BJ (cell line): ENCODE measurements at regions not wholly inside any gene's neighbourhood (a gene's known extent, or its start where the extent isn't known, plus 50 kb on each side); places are given as distances from the start of the nearest gene placed in this dataset.

Source experiments
- CTCF ChIA-PET: fragments of 350-600 bp; formaldehyde crosslinking; extraction: SDS; loops from one replicate; lab custom pipeline; 2021; ENCODE audit warnings: antibody characterized with exemption, inconsistent platforms; lab: Yijun Ruan, JAX
- POLR2A ChIA-PET: fragments of 300-600 bp; sonication (Branson Sonifier 250); formaldehyde crosslinking; extraction: SDS; loops from one replicate; lab custom pipeline; 2021; ENCODE audit warnings: antibody characterized with exemption; lab: Charles Lee
- DNase-seq: peaks from one replicate; pipeline ENCODE4 v3.0.0-alpha.2; 2011; ENCODE audit warnings: low read depth
- H3K27me3 ChIP-seq: 2 replicates; pipeline ENCODE4 v1.6.0; 2011; ENCODE audit warnings: low read length; ENCODE audit not compliant: control insufficient read depth, insufficient read depth
- H3K36me3 ChIP-seq: 2 replicates; pipeline ENCODE4 v1.5.1; 2011; ENCODE audit warnings: low read length; ENCODE audit not compliant: control insufficient read depth, insufficient read depth
- H3K4me3 ChIP-seq: 2 replicates; pipeline ENCODE4 v1.5.1; 2011; ENCODE audit warnings: low read depth, mild to moderate bottlenecking, control low read depth, low read length
- CTCF ChIP-seq: IDR thresholded peaks from 2 replicates; pipeline ENCODE4 v1.5.1; 2011; ENCODE audit warnings: low read depth, mild to moderate bottlenecking, control low read depth, inconsistent platforms, low read length, moderate library complexity; ENCODE audit not compliant: insufficient read depth

GRCh38 chr13:66200555-66200954, 1029.6 kb downstream of the PCDH9 start:
- Histone ChIP-seq H3K4me3 (no peak overlapping the region), H3K36me3 (no peaks in the 10 kb centered on the region), H3K27me3 (no peaks in the 10 kb centered on the region)
- CTCF ChIA-PET: interaction anchor here (0.6 kb wide), 1 partner anchor 64 kb away, joined by 3 read pairs; no protein-coding TSS in a partner anchor
- TF ChIP-seq CTCF: 0 out of 2 replicates have a peak, but pooled peaks have one; percentile 2
- POLR2A ChIA-PET: no interaction called here
- DNase-seq: no peak

- no peak for DNase-seq
- ChIA-PET POLR2A (no interaction called here), CTCF (no interaction called here)
- Histone ChIP-seq H3K36me3 (no peaks in the 10 kb centered on the region), H3K4me3 (no peak overlapping the region), H3K27me3 (no peaks in the 10 kb centered on the region)
- TF ChIP-seq CTCF: no peak
These were observed 1034.9 kb downstream of the PCDH9 start for GRCh38 chr13:66195238-66195637.

GRCh38 chr13:66189986-66190385, 1040.2 kb downstream of the PCDH9 start:
- H3K27me3 ChIP-seq: no peaks in the 10 kb centered on the region
- no peak overlapping the region for H3K4me3 ChIP-seq
- POLR2A ChIA-PET: no interaction called here
- no peak for TF ChIP-seq CTCF
- H3K36me3 ChIP-seq: no peaks in the 10 kb centered on the region
- CTCF ChIA-PET: no interaction called here
- DNase-seq: no peak

- DNase-seq: no peak
- H3K36me3 ChIP-seq: no peaks in the 10 kb centered on the region
- no peak for TF ChIP-seq CTCF
- no peak overlapping the region for H3K4me3 ChIP-seq
- H3K27me3 ChIP-seq: no peaks in the 10 kb centered on the region
- ChIA-PET POLR2A (no interaction called here), CTCF (no interaction called here)
These were observed 1049.3 kb downstream of the PCDH9 start for GRCh38 chr13:66180836-66181235.

- no peaks in the 10 kb centered on the region for H3K27me3 ChIP-seq
- no peak for DNase-seq
- no peak overlapping the region for H3K4me3 ChIP-seq
- ChIA-PET POLR2A (interaction anchor here (0.7 kb wide), 1 partner anchor 118 kb away, joined by 4 read pairs; no protein-coding TSS in a partner anchor), CTCF (no interaction called here)
- H3K36me3 ChIP-seq: no peaks in the 10 kb centered on the region
- TF ChIP-seq CTCF: no peak
These were observed 1058.2 kb downstream of the PCDH9 start for GRCh38 chr13:66171920-66172319.
